ENCODE measurements at regions not wholly inside any gene's neighbourhood (a gene's known extent, or its start where the extent isn't known, plus 50 kb on each side); places are given as distances from the start of the nearest gene placed in this dataset.

DNA sequence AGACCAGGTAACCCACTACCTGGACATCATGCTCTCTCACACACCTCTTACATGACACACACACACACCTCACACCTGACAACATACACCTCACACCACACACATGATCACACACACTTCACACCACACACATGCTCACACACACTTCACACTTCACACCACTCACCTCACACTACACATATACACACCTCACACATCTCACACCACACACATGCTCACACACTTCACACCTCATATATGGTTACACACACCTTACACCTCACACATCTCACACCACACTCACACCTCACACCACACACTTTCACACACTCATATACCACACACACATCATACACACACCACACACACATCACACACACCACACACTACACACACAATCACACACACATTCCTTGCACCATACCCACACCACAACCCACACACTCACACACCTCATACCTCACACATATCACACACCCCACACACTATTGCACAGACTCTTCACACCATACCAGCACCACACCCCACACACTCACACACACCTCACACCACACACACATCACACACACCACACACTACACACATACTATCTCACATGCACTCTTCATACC, 98.1 kb upstream of the PIEZO2 start:
- Mint-ChIP-seq H3K36me3 (peaks cover 0 to 4% of the 10 kb centered on the region in 2 donors), H3K9me3 (peaks cover 0 to 11% (median 2%) of the 10 kb centered on the region in 7 donors), H3K4me1 (no peaks in the 10 kb centered on the region), H3K4me3 (no peak overlapping the region), H3K27me3 (peaks cover 0 to 11% (median 10%) of the 10 kb centered on the region in 3 donors), H3K27ac (no peak overlapping the region)
- ATAC-seq (ENCODE audit: low read depth in 2 of 2) (no peak), DNase-seq (no peak)

GRCh38 chr18:11246495-11247300, 97.3 kb upstream of the PIEZO2 start:
- H3K9me3 Mint-ChIP-seq, result peaks cover 0 to 7% (median 0%) of the 10 kb centered on the region in 7 donors
- H3K27ac Mint-ChIP-seq, result no peak overlapping the region

DNA sequence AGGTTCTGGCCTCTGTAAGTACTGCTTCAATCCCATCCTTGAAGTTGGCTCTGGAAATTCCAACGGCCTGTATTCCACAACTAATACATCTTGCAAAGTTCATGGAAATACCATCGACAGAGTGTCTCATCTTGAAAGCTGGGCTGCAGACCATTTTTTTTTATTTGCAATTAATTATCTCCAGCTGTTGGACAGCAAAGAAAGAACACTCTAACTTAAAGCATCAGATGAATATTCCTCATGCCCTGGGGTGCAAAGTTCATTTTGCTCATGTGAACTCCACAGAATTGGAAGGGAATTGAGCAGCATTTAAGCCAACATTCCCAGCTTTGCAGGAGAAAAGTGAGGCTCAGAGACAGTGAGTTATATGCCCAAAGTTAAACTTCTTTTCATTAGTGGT, 96.5 kb upstream of the PIEZO2 start:
- ATAC-seq (ENCODE audit: low read depth in 2 of 2) (no peak), DNase-seq (no peak)
- Mint-ChIP-seq H3K4me3 (no peak overlapping the region), H3K27me3 (peaks cover 0 to 6% (median 5%) of the 10 kb centered on the region in 3 donors), H3K27ac (no peak overlapping the region), H3K9me3 (peaks cover 0 to 7% (median 0%) of the 10 kb centered on the region in 7 donors), H3K36me3 (peaks cover 0 to 6% of the 10 kb centered on the region in 2 donors), H3K4me1 (no peaks in the 10 kb centered on the region)

More at GRCh38 chr18:11246495-11247300, 97.3 kb upstream of the PIEZO2 start:
- Mint-ChIP-seq H3K36me3 (peaks cover 0 to 6% of the 10 kb centered on the region in 2 donors), H3K4me3 (no peak overlapping the region), H3K4me1 (no peaks in the 10 kb centered on the region), H3K27me3 (peaks cover 0 to 8% (median 5%) of the 10 kb centered on the region in 3 donors)
- DNase-seq (no peak), ATAC-seq (ENCODE audit: low read depth in 2 of 2) (no peak)

- no peaks in the 10 kb centered on the region for H3K4me1 Mint-ChIP-seq
- peaks cover 2 to 5% (median 5%) of the 10 kb centered on the region in 3 donors for H3K27me3 Mint-ChIP-seq
- peaks cover 0 to 2% (median 0%) of the 10 kb centered on the region in 7 donors for H3K9me3 Mint-ChIP-seq
- H3K27ac Mint-ChIP-seq, result no peak overlapping the region
- DNase-seq, result no peak
- H3K4me3 Mint-ChIP-seq, result no peak overlapping the region
- no peak for ATAC-seq (ENCODE audit: low read depth in 2 of 2)
- H3K36me3 Mint-ChIP-seq, result peaks cover 0 to 2% of the 10 kb centered on the region in 2 donors
Measured at GRCh38 chr18:11237484-11237883, 88.1 kb upstream of the PIEZO2 start.

- Mint-ChIP-seq H3K4me3 (no peak overlapping the region), H3K27ac (no peak overlapping the region), H3K4me1 (no peaks in the 10 kb centered on the region), H3K27me3 (peaks cover 0 to 5% (median 5%) of the 10 kb centered on the region in 3 donors), H3K9me3 (peaks cover 0 to 2% (median 0%) of the 10 kb centered on the region in 7 donors), H3K36me3 (no peaks in the 10 kb centered on the region)
- DNase-seq (no peak), ATAC-seq (ENCODE audit: low read depth in 2 of 2) (no peak)
Measured at GRCh38 chr18:11237066-11237465, 87.7 kb upstream of the PIEZO2 start.

GRCh38 chr18:11224153-11224552, 74.8 kb upstream of the PIEZO2 start:
- DNase-seq (no peak), ATAC-seq (ENCODE audit: low read depth in 2 of 2) (no peak)
- Mint-ChIP-seq H3K9me3 (peaks cover 0 to 4% (median 1%) of the 10 kb centered on the region in 7 donors), H3K4me3 (no peak overlapping the region), H3K27me3 (peaks cover 0 to 3% (median 0%) of the 10 kb centered on the region in 3 donors), H3K27ac (peak overlapping the region in 1 of 6 donors; percentile 48), H3K4me1 (no peaks in the 10 kb centered on the region), H3K36me3 (no peaks in the 10 kb centered on the region)

GRCh38 chr18:11219571-11219970, 70.2 kb upstream of the PIEZO2 start:
- peaks cover 0 to 6% (median 0%) of the 10 kb centered on the region in 7 donors for H3K9me3 Mint-ChIP-seq
- H3K4me1 Mint-ChIP-seq, result no peaks in the 10 kb centered on the region
- no peaks in the 10 kb centered on the region for H3K36me3 Mint-ChIP-seq
- H3K4me3 Mint-ChIP-seq, result no peak overlapping the region
- H3K27ac Mint-ChIP-seq, result no peak overlapping the region
- H3K27me3 Mint-ChIP-seq, result peaks cover 7% of the 10 kb centered on the region in 3 donors
- no peak for ATAC-seq (ENCODE audit: low read depth in 2 of 2)
- no peak for DNase-seq

- Mint-ChIP-seq H3K27ac (no peak overlapping the region), H3K27me3 (peaks cover 4 to 7% (median 7%) of the 10 kb centered on the region in 3 donors), H3K4me1 (no peaks in the 10 kb centered on the region), H3K9me3 (peaks cover 0 to 4% (median 0%) of the 10 kb centered on the region in 7 donors), H3K36me3 (no peaks in the 10 kb centered on the region), H3K4me3 (no peak overlapping the region)
- DNase-seq (no peak), ATAC-seq (ENCODE audit: low read depth in 2 of 2) (no peak)
Measured at GRCh38 chr18:11215216-11215615, 65.8 kb upstream of the PIEZO2 start.

- Mint-ChIP-seq H3K27ac (no peak overlapping the region), H3K4me3 (no peak overlapping the region), H3K9me3 (peaks cover 0 to 2% (median 0%) of the 10 kb centered on the region in 7 donors), H3K27me3 (peaks cover 5 to 9% (median 5%) of the 10 kb centered on the region in 3 donors), H3K36me3 (peaks cover 0 to 4% of the 10 kb centered on the region in 2 donors), H3K4me1 (no peaks in the 10 kb centered on the region)
- ATAC-seq (ENCODE audit: low read depth in 2 of 2), result no peak
- no peak for DNase-seq
Measured at GRCh38 chr18:11204020-11204419, 54.7 kb upstream of the PIEZO2 start.

GRCh38 chr18:11199477-11199876, 50.1 kb upstream of the PIEZO2 start:
- no peaks in the 10 kb centered on the region for H3K4me1 Mint-ChIP-seq
- ATAC-seq (ENCODE audit: low read depth in 2 of 2), result no peak
- H3K27ac Mint-ChIP-seq, result no peak overlapping the region
- H3K9me3 Mint-ChIP-seq, result no peaks in the 10 kb centered on the region
- no peaks in the 10 kb centered on the region for H3K36me3 Mint-ChIP-seq
- H3K4me3 Mint-ChIP-seq, result no peak overlapping the region
- no peak for DNase-seq
- peaks cover 0 to 5% (median under 1%) of the 10 kb centered on the region in 3 donors for H3K27me3 Mint-ChIP-seq
